Thyroid gland (tissue), 4 donors: ENCODE measurements at regions not wholly inside any gene's neighbourhood (a gene's known extent, or its start where the extent isn't known, plus 50 kb on each side); places are given as distances from the start of the nearest gene placed in this dataset. TPM values are rescaled to one million over a fixed set of nuclear protein-coding genes. Genes with fewer than 3 reads are reported as not detected.

Experiments
- DNase-seq, 2 donors: peaks; one replicate each; pipeline ENCODE4 v3.0.0-alpha.2; 2019
- H3K27ac ChIP-seq, 3 donors: fragments of 200-600 bp; sonication (generic); 1 replicate in 2 of 3; 2 replicates in 1 of 3; pipeline ENCODE4 v1.5.1; 2016 to 2019; ENCODE audit warnings: mild to moderate bottlenecking in 1 of 3, moderate library complexity in 1 of 3
- H3K27me3 ChIP-seq: fragments of 200-600 bp; sonication (generic); one replicate; pipeline ENCODE4 v1.5.1; 2019
- H3K36me3 ChIP-seq, 2 donors: fragments of 200-600 bp; sonication (generic); one replicate each; pipeline ENCODE4 v1.5.1; 2016 to 2019
- H3K4me1 ChIP-seq, 2 donors: fragments of 200-600 bp; sonication (generic); one replicate each; pipeline ENCODE4 v1.5.1; 2017 to 2019
- H3K4me3 ChIP-seq, 3 donors: fragments of 200-600 bp; sonication (generic); replicated peaks in 1 of 3; 1 replicate in 2 of 3; 2 replicates in 1 of 3; pipeline ENCODE4 v1.5.1; 2016; ENCODE audit warnings: mild to moderate bottlenecking in 1 of 3
- H3K9me3 ChIP-seq: fragments of 200-600 bp; sonication (generic); one replicate; pipeline ENCODE4 v1.5.1; 2017
- CTCF ChIP-seq, 6 experiments: fragments of 200-600 bp in 3 of 6; fragments of 450-650 bp in 3 of 6; sonication (generic) in 3 of 6; IDR thresholded peaks; one replicate each; pipeline ENCODE4 v1.5.1; 2016 to 2019; ENCODE audit warnings: antibody characterized with exemption in 6 of 6, mild to moderate bottlenecking in 2 of 6, inconsistent platforms in 1 of 6, moderate library complexity in 1 of 6
- POLR2A ChIP-seq, 2 donors: fragments of 450-650 bp; IDR thresholded peaks; one replicate each; pipeline ENCODE4 v1.6.1; 2017; ENCODE audit warnings: antibody characterized with exemption in 2 of 2, mild to moderate bottlenecking in 2 of 2, moderate library complexity in 1 of 2
- WGBS, 2 donors: methylation state at CpG; one replicate each; pipeline ENCODE4 v1.1.5; 2017; 5-methylcytosine and 5-hydroxymethylcytosine counted together
- intact Hi-C: fragments of 100-400 bp; cut with DNase I; formaldehyde crosslinking; loops from one replicate; pipeline ENCODE4 v1.15.1; 2023
- small RNA-seq: library from RNA; depleted of rRNA; stranded (forward); fragments of <200 nt; gene quantifications from one replicate; pipeline ENCODE3, GENCODE V24; 2016

GRCh38 chr3:87332789-87333188 lies 56.4 kb upstream of the POU1F1 start:
- DNase-seq = no peak
- Histone ChIP-seq H3K4me1 (no peaks in the 10 kb centered on the region), H3K9me3 (no peaks in the 10 kb centered on the region), H3K27me3 (no peaks in the 10 kb centered on the region), H3K27ac (no peak overlapping the region), H3K4me3 (no peak overlapping the region), H3K36me3 (no peaks in the 10 kb centered on the region)
- intact Hi-C loops = no loop called here
- WGBS, 2 donors = 80 to 92% methylated on average over 6 of the region's 6 CpGs
- TF ChIP-seq CTCF (IDR thresholded peaks at IDR 0.05) = no peak
- no peak for TF ChIP-seq POLR2A (IDR thresholded peaks at IDR 0.05)

GRCh38 chr3:87329065-87329464 lies 52.7 kb upstream of the POU1F1 start:
- H3K4me1 ChIP-seq = no peaks in the 10 kb centered on the region
- no peaks in the 10 kb centered on the region for H3K36me3 ChIP-seq
- DNase-seq = no peak
- no peak overlapping the region for H3K4me3 ChIP-seq
- intact Hi-C loops = no loop called here
- H3K27me3 ChIP-seq = no peaks in the 10 kb centered on the region
- no peak overlapping the region for H3K27ac ChIP-seq
- TF ChIP-seq CTCF (IDR thresholded peaks at IDR 0.05) (no peak), POLR2A (IDR thresholded peaks at IDR 0.05) (no peak)
- no peaks in the 10 kb centered on the region for H3K9me3 ChIP-seq
- 0 to 56% methylated on average over 1 of the region's 1 CpG for WGBS, 2 donors

Small RNA genes in the stretch of these regions (small RNA-seq; reads per million reads assigned to genes)
- gene RNU6-873P (not detected), gene RNU6ATAC6P (not detected)
